HG03442 (cell line): ENCODE measurements at regions not wholly inside any gene's neighbourhood (a gene's known extent, or its start where the extent isn't known, plus 50 kb on each side); places are given as distances from the start of the nearest gene placed in this dataset.
"Not testable (repeated sequence)": the region's sequence is repeated elsewhere in the genome, so short reads cannot be mapped to it uniquely, and the experiment has no call there.

Source experiments
- ATAC-seq: cut with Tn5 transposase; IDR thresholded peaks from one replicate; pipeline ENCODE4 v1.9.1; 2021; ENCODE audit warnings: mild to moderate bottlenecking, moderate library complexity; ENCODE audit not compliant: unreplicated experiment

- no peak for ATAC-seq
Measured at GRCh38 chr14:43003845-43004244, 1397.2 kb downstream of the LRFN5 start.

- ATAC-seq = no peak
Measured at GRCh38 chr14:43001731-43002130, 1395.1 kb downstream of the LRFN5 start.

GRCh38 chr14:42994051-42994736, 1387.5 kb downstream of the LRFN5 start:
- no peak for ATAC-seq

GRCh38 chr14:42992930-42993329, 1386.3 kb downstream of the LRFN5 start:
- no peak for ATAC-seq

GRCh38 chr14:42980419-42980818, 1373.7 kb downstream of the LRFN5 start:
- no peak for ATAC-seq

GRCh38 chr14:42973171-42973570, 1366.5 kb downstream of the LRFN5 start:
- ATAC-seq = not testable (repeated sequence)

GRCh38 chr14:42965512-42965911, 1358.8 kb downstream of the LRFN5 start:
- ATAC-seq = no peak

GRCh38 chr14:42961509-42961908, 1354.8 kb downstream of the LRFN5 start:
- ATAC-seq = no peak

GRCh38 chr14:42950363-42950762, 1343.7 kb downstream of the LRFN5 start:
- ATAC-seq = no peak

GRCh38 chr14:42947991-42948390, 1341.3 kb downstream of the LRFN5 start:
- no peak for ATAC-seq

GRCh38 chr14:42944284-42944683, 1337.6 kb downstream of the LRFN5 start:
- ATAC-seq = no peak

- no peak for ATAC-seq
Measured at GRCh38 chr14:42931308-42931707, 1324.6 kb downstream of the LRFN5 start.

GRCh38 chr14:42929806-42930480, 1323.3 kb downstream of the LRFN5 start:
- ATAC-seq = no peak

GRCh38 chr14:42927313-42927712, 1320.6 kb downstream of the LRFN5 start:
- no peak for ATAC-seq

GRCh38 chr14:42921901-42922300, 1315.2 kb downstream of the LRFN5 start:
- no peak for ATAC-seq

GRCh38 chr14:42918615-42919014, 1311.9 kb downstream of the LRFN5 start:
- no peak for ATAC-seq

- no peak for ATAC-seq
Measured at GRCh38 chr14:42911642-42912041, 1305.0 kb downstream of the LRFN5 start.

GRCh38 chr14:42909659-42910058, 1303.0 kb downstream of the LRFN5 start:
- no peak for ATAC-seq

GRCh38 chr14:42893183-42893582, 1286.5 kb downstream of the LRFN5 start:
- ATAC-seq = no peak

GRCh38 chr14:42884100-42884499, 1277.4 kb downstream of the LRFN5 start:
- no peak for ATAC-seq

GRCh38 chr14:42877716-42878115, 1271.0 kb downstream of the LRFN5 start:
- no peak for ATAC-seq

GRCh38 chr14:42872786-42873185, 1266.1 kb downstream of the LRFN5 start:
- no peak for ATAC-seq

- ATAC-seq = no peak
Measured at GRCh38 chr14:42869681-42870080, 1263.0 kb downstream of the LRFN5 start.
